NCI-H748 (cell line): ENCODE measurements at regions not wholly inside any gene's neighbourhood (a gene's known extent, or its start where the extent isn't known, plus 50 kb on each side); places are given as distances from the start of the nearest gene placed in this dataset.

Experiments used
- DNase-seq: peaks from one replicate; lab custom pipeline; 2025; ENCODE audit not compliant: unreplicated experiment; lab: John Stamatoyannopoulos, UW

DNA sequence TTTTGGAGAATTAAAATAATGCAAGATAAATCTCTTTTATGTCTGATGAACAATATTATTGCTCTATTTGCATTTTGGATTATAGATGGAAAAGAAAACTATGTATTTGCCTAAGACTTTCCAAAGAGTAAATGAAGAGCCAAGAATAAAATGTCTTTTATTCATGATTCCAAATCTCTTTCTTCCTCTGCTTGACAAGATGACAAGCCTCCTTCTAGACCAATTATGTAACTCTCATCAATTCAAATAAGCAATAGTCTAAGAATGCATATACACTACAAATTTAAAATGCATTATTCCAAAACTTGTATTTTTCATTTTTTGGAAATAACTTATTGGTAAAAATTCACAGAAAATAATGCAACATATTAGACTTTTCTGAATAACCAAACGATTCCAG lies 377.3 kb downstream of the GASK1B start:
- DNase-seq: no peak

DNA sequence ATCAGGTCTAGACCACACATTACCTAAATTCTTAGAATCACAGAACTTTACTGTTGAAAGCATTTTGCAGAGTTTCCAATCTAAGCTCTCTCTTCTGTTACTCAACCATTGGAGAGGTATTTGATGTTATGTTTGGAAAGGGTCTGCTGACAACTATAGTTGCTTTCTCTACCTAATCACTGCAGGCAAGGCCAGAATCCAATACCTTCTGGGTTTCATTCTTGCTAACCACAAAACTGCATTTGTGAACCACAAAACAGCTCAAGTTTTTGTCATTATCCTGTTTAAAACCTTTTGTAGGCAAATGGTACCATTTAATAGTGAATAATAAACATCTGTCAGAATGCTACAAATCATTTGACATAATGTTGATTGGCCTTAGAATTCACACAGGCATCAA lies 380.1 kb downstream of the GASK1B start:
- DNase-seq: no peak

DNA sequence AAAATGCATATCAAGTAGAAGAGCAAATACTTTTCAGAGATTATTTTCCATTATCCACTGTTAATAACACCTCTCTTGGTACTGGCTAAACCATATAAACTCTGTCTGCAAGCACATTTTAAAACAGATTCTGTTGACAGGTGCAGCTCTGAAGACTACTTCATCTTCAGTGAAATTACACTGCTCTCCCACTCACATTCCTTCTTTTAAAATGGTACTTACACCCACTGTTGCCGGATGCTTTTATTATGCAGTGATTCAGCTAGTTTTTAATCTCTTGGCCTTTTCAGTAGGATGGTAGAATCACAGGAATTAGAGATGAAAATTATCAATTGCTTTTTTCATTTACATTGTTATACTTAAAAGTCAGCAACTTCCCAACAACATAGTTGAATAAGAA lies 381.6 kb downstream of the GASK1B start:
- no peak for DNase-seq

DNA sequence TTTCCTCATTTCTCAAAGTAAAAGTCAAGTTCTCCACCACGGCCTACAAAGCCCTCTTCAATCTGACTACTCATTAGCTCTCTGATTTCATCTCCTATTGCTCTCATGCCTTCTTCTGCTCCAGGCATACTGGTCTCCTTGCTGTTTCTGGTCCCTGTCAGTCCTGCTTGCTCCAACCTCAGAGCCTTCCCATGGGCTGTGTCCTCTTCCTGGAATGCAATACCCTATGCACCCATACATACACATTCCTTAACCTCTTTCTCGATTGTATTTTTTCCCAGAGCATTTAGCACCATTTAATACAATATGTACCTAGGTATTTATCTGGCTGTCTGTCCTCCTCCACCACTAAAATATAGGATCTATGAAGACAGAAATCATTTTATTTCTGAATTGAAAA lies 385.2 kb downstream of the GASK1B start:
- no peak for DNase-seq

DNA sequence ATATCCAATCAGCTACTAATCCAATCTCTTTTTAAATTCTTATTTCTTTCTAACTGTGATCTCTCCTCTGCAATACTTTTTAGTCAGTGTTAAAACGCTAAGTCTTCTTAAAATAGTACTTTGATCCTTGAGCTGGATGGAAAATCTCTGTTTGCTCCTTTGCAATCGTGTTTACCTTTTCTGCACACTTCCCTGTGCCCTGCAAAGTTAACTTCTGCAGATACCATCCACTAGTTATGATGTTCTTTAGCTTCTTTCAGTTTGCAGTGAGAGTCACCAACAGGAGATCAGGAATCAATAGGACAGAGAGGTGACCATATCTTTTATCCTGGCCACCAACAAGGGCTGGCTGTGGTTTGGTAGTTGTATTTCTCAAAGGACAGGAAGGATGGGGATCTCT lies 391.5 kb downstream of the GASK1B start:
- DNase-seq: no peak

DNA sequence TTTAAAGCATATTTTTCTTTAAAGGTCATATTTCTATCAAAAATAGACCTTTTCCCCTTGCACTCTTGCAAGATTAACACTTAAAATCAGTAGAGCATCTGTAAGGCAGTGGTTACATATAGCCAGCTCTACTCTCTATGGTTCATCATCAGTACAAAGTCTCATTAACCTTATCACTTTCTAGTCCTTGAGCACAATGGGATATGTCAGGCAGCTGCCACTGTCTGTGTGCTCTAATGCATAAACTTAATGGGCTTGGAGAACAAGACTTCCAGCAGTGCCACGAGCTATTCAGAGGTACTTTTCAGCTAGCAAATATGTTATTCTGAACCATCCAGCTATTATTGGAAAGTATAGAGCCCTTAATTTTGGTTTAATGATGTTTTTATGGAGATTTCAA lies 393.7 kb downstream of the GASK1B start:
- peak; percentile 88 for DNase-seq

DNA sequence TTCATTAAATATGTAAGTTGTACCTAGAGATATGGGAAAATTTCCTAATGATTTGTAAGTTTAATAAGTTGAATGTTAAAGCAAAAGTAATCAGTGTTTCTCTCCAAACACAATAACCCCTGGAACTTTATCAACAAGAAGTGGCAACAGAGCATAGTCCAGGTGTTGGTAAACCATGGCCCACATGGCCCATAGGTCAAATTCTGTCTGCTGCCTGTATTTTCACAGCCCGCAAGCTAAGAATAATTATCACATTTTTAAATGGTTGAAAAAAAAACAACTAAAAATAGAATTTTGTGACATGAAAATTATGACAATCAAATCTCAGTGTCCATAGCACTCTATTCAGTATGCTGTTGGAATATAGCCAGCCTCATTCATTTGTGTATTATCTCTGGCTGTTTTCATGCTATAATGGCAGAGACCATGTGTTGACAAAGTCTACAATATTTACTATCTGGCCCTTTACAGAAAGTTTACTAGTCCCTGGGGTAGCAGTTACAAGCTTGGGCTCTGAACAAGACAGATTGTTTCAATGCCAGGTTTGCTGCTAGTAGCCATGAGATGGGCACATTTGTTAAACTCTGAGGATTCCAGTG lies 395.8 kb downstream of the GASK1B start:
- peak; percentile 75 for DNase-seq

DNA sequence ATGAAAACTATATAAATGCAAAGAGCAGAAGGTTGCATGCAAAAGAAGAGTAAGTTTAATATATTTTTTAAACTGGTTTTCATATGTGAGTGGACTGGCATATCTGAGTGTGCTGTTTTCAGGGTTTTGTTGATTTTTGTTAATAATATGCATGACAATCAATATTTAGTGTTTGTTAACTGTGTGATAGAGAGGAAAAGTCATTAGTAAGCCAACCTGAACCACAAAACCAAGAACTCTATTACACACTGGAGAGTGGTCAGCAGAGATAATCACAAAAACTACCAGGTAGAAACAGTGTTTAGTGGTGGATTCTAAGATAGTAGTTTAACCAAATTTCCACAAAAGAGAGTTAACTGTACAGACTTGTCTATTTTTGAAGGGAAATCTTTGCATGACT lies 396.9 kb downstream of the GASK1B start:
- no peak for DNase-seq

DNA sequence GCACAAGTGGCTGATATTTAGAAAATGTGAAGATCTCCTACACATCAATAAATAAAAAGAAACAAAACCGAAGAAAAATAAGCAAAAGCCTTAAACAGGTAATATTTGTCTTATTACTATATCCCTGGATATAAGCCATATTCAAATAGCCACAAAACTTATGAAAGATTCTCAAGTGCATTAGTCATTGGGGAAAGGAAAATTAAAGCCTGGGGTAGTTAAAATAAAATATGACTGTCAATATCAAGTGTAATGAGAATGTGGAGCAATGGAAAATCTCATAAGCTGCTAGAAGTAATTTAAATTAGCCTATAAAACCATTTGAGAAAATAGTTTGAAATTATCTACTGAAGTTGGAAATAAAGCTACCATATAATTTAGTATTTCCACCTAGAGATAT lies 399.9 kb downstream of the GASK1B start:
- no peak for DNase-seq

DNA sequence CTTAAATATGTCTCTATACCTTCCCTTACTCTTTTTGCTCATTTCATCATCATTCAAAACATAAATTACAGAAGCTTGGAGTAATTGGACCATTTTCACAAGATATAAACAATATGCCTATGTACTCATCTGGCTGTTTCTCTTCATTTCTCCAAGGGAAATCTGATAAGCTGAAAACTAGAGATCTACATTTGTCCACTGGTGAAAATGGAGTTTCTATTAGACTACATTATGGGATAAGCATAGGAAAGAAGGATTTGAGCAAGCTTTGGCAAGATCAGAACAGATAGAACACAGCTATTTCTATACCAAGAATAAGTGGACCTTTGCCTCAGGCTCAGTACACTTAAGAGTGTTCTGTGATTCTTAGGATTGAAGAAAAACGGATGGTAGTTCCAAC lies 404.4 kb downstream of the GASK1B start:
- no peak for DNase-seq

DNA sequence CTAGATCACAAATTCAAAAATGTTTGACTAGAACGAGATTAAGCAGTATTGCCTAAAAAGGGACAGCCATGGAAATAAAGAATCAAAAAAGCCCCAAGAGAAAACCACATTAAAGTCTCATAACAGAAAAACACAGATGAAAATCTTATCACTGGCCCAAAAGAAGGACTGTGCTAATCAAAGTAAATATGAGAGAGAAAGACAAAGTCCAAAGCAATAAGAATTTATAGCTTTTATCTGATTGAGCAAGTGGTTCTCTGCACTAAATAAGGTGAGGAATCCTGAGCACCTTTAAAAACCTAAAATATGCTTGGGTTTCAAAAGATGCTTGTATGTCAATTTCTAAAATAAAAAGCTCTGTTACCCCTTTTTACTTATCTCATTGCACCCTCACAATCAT lies 409.3 kb downstream of the GASK1B start:
- DNase-seq: no peak

DNA sequence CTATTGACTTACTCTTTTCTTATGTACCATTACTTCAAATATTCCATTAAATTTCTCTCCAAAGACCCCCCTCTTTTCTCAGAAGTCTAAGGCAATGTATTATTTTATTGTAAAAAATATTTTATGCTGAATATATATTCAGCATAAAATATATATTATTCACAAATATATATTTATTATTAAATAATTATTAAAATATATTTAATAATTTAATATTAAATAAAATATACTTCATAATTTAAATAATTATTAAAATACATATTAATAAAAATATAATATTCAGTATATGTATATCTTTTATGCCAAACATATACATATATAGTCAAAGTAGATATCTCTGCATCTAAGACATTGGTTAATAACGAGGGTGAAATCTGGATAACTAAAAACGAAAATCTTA lies 418.4 kb downstream of the GASK1B start:
- no peak for DNase-seq

DNA sequence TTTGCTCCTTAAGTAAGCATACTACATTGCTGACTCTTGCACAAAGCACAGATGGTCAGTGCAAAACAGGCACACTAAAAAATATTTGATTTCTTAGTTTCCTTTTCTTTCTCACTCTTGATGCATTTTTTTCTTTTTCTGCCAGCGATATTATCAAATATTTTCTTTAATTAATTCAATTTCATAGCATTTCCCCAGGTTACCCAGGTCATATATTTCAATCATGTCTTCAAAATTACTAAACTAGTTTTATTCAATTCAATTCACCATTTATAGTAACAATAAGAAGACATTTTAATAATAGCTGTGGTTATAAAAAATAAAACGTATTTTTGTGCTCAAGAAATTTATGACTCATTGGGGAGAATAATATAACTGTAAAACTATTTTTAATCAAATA lies 421.2 kb downstream of the GASK1B start:
- DNase-seq: no peak

DNA sequence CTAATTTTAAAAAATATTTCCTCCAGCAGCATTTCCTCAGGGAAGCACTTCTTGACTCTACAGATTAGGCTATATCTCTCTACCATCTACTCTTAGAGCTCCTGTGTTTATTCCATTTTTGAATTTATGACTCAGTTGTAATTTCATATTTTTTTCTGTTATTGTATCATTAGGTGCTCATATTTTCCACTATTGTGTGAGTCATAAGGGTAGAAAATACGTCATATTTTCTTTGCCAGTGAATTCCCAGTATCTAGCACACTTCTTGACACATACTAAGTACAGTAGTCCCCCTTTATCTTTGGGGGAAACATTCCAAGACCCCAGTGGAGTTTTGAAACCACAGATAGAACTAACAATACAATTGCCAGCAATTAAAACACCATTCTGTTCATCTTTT lies 431.2 kb downstream of the GASK1B start:
- DNase-seq: no peak

DNA sequence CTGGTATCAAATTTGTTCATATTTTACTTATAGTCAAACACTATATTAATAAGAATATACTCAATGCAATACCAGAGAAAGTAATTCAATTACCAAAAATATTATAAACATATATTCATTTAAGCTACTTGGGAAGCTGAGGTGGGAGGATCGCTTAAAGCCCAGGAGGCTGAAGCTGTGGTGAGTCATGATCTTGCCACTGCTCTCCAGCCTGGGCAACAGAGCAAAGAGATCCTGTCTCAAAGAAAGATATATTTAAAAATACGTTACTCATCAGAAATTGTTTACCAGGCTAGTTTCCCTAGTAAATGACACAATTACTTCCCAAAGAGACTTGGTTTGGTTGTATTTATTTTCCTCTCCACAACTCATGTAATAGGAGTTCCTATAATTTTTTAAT lies 433.6 kb downstream of the GASK1B start:
- no peak for DNase-seq

DNA sequence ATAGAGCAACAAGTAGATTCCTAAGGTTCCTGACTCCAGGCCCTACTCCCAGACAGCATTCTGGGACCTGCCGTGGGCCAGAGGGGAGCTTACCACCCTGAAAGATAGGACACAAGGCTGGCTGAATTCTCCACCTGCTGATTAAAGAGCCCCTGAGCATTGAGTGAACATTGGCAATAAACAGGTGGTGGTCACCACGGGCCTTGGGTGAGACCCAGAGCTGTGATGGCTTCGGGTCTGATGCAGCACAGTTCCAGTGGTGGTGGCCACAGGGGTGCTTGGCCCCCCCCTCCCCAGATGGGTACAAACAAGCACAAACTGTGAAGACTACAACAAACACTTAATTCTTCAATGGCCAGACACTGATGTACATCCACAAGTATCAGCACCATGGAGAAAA lies 444.6 kb downstream of the GASK1B start:
- DNase-seq: no peak

DNA sequence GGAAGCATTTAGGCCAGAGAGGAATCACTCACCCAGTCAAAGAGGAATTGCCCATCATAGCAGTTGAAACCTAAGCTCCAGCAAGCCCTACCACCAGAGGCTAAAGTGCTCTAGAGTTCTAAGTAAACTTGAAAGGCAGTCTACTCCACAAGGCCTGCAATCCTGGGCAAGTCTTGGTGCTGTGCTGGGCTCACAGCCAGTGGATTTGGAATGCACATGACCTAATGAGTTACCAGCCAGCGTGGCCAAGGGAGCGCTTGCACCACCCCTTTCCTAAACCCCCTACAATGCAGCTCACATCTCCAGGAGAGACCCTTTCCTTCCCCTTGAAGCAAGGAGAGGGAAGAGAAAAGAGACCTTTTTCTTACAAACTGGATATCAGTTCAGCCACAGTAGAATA lies 445.7 kb downstream of the GASK1B start:
- DNase-seq: no peak

DNA sequence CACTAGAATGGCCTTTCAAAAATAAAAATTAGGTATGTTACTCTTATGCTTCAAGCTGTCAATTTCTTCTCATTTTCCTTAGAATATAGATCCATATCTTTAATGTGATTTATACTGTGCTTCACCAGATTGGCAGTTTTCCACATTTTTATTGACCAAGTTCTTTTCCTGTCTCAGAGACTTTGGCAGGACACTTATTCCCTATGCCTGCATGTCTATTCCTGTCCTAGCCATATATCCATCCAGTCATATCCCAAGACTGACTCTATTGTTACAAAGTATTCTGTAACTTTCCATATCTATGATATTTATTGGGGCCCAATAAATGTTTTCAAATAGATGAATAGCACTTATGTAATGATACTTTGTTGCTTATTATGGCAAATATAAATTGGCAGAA lies 450.7 kb downstream of the GASK1B start:
- DNase-seq: no peak

DNA sequence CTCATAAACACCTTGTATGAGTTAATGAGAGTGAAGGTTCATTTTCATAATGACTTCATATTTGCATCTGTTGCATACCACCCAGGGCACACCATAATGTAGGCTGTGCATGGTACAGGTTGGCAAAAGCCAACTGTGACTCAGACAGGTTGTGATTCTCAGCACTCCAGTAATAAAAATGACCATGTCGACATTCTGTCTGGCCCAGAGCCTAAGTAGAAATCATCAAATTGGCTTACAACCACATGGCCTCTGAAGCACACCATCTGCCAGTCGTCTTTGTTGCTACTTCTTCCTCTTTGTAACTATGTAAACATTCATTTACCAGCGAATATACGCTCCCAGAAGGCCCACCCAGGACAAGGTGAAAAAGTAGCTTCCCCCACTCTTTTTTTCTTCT lies 459.5 kb downstream of the GASK1B start:
- DNase-seq: peak; percentile 68

DNA sequence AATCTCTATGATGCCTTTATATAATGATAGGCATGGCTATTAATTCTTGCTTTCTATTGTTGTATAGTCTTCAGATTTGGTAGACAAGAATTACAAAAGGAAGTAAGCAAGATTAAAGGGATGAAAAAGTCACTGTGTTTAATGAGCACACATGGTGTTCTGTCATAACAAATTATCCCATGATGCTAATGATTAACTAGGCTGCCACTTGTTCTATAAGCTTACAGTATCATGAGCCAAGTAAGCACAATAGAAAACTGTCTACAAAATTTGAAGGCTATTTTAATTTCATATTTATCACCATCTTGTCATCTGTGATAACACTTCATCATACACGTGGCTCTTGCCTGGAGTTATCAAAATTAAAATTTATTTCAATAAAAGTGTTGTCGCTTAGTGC lies 466.7 kb downstream of the GASK1B start:
- DNase-seq: no peak

DNA sequence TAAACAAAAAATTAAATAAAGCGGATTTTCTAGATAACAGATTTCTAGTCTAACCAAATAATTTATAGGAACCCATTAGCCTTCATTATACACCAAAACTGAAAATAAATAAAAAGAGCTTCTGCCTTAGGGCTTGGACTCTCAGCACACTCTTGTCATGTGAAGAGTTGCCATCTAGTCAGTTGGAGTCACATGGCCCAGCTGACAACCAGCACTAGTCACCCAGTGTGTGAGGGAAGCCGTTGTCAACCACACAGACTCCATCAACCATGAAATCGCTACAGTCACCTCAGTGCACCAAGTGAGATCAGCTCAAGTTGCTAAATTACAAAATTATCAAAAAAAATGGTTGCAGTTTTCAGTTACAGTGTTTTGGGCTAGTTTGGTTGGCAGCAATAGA lies 470.0 kb downstream of the GASK1B start:
- DNase-seq: no peak

DNA sequence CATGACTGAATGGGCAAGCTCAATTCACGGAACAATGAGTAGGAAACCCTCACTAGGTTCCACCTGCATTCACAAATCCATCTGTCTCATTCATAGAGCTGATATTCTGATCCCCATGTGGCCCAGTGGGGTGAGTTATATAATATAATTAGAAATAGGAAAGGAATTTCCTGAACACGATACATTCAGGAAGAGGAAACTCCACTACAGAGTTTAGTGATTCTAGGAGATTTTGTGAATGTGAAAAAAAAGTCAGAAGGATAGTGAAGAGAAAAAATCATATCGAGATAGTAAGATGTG lies 471.2 kb downstream of the GASK1B start:
- no peak for DNase-seq

DNA sequence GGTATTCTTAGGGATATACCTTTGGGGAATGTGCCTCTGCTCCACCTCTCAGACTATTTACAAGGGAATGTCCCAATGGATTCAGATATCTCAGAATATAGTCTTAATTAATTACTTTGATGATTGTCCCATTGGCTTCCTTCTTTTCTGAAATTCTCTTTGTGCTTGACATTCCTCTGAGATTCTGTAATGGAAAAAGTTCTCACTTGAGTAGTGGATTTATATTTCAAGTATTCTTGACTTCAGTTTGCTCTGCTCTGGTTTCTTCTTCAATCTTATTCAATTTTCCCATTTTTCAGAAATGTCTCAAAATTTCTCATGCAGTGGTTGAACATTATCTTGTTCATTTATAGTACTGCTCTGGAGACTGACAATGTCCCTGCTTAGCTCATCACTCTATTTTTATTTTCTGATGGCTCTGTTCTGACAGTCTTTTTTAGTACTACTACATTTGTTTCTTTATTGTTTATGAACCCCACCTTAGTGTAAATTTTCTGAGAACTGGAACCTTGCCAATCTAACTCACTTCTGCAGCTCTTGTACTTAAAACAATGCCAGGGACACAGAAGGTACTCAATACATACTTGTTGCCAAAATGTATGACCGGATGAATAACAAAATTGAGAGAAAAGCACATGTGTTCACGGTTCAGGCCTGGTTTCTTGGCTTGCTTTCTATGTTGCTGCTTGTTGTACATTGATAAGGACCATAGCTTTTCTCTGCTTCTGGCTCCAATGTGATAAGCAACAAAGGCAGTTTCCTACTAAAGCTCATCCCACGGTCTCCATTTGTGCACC lies 471.7 kb downstream of the GASK1B start:
- DNase-seq: no peak
